Heart left ventricle (tissue), 13 donors: ENCODE measurements at regions not wholly inside any gene's neighbourhood (a gene's known extent, or its start where the extent isn't known, plus 50 kb on each side); places are given as distances from the start of the nearest gene placed in this dataset.

Experiments
- CTCF ChIP-seq, 12 donors: fragments of 200-600 bp; sonication (generic) in 4 of 12; IDR thresholded peaks; one replicate each; pipeline versions ENCODE4 v1.5.0 to v1.8.0; 2018 to 2022; ENCODE audit warnings: antibody characterized with exemption in 12 of 12, mild to moderate bottlenecking in 5 of 12
- POLR2A ChIP-seq, 2 donors: fragments of 450-650 bp; IDR thresholded peaks; one replicate each; pipeline ENCODE4 v1.6.1; 2017; ENCODE audit warnings: antibody characterized with exemption in 2 of 2, mild to moderate bottlenecking in 2 of 2, moderate library complexity in 2 of 2
- donor health status: ischemic (EF 13 %, LVEDD 7.1; RV severe dilation, severe dysfunction).
- donor health status: DM: no; HTN: yes; CAD: no.
- donor health status: DM: no; HTN: no; CAD: no.
- donor health status: ischemic (EF 25% LVEDD 6.9; RV normal size, moderate dysfunction).
- donor health status: ischemic (EF 25% LVEDD 5.7; RV mildly dilated, moderate dysfunction).
- donor health status: ischemic (EF 35%, LVEDD 5.7; RV mildly dilated, moderate dysfunction).
- donor health status: nonischemic (EF 11% LVEDD 7.7; RV severe dilation, severe dysfunction).
- donor health status: DM: yes; HTN: yes; CAD: no.
- donor health status: PGD.
- donor health status: ischemic (EF 29% LVEDD 5.4; RV normal size, mild dysfunction).
- donor health status: nonischemic (EF 23%, LVEDD 6.1; RV moderate dilation, normal function).

- no peak for TF ChIP-seq CTCF (IDR thresholded peaks at IDR 0.05)
- no peak for TF ChIP-seq POLR2A (IDR thresholded peaks at IDR 0.05)
Measured at GRCh38 chr4:98780926-98781325, 122.5 kb upstream of the TSPAN5 start.
